SU-DHL-6 (cell line): ENCODE measurements at regions not wholly inside any gene's neighbourhood (a gene's known extent, or its start where the extent isn't known, plus 50 kb on each side); places are given as distances from the start of the nearest gene placed in this dataset.
A peak's percentile ranks its signal among the peaks of the same experiment; 100 is the strongest.

ENCODE experiments used
- H2AFZ ChIP-seq: fragments of 200-600 bp; sonication (generic); 2 replicates; pipeline ENCODE4 v1.6.1; 2014; ENCODE audit warnings: low read depth, mild to moderate bottlenecking, moderate library complexity, mixed read lengths, antibody characterized with exemption, low read length; ENCODE audit not compliant: severe bottlenecking
- H3F3A ChIP-seq: fragments of 200-600 bp; shearing (Covaris generic); 2 replicates; pipeline ENCODE4 v1.6.0; 2016; ENCODE audit warnings: antibody characterized with exemption, mild to moderate bottlenecking; ENCODE audit not compliant: insufficient read depth
- H3K27ac ChIP-seq: fragments of 200-600 bp; sonication (generic); 2 replicates; pipeline ENCODE4 v1.5.1; 2016; ENCODE audit warnings: low read depth, mild to moderate bottlenecking, low read length, moderate library complexity, mixed read lengths
- H3K27me3 ChIP-seq: fragments of 200-600 bp; sonication (generic), shearing (Covaris generic); 2 replicates; pipeline ENCODE4 v1.6.0; 2014; ENCODE audit warnings: mild to moderate bottlenecking, low read length
- H3K36me3 ChIP-seq: fragments of 200-600 bp; sonication (generic); 2 replicates; pipeline ENCODE4 v1.6.1; 2014; ENCODE audit warnings: mild to moderate bottlenecking, low read length, mixed read lengths
- H3K4me2 ChIP-seq: fragments of 300-600, 200-600 bp; shearing (Covaris generic), sonication (generic); 2 replicates; pipeline ENCODE4 v1.6.0; 2014; ENCODE audit warnings: low read length, low read depth, mild to moderate bottlenecking; ENCODE audit not compliant: poor library complexity, severe bottlenecking
- H3K4me3 ChIP-seq: fragments of 200-600 bp; sonication (generic); 2 replicates; pipeline ENCODE4 v1.5.1; 2014; ENCODE audit warnings: antibody characterized with exemption, low read length, mild to moderate bottlenecking, mixed read lengths; ENCODE audit not compliant: insufficient read depth, poor library complexity, severe bottlenecking
- H3K79me2 ChIP-seq: fragments of 200-600 bp; sonication (generic); 2 replicates; pipeline ENCODE4 v1.6.1; 2014; ENCODE audit warnings: mild to moderate bottlenecking, low read length, moderate library complexity; ENCODE audit not compliant: insufficient read depth
- H3K9ac ChIP-seq: fragments of 200-600 bp; sonication (generic); 2 replicates; pipeline ENCODE4 v1.7.0; 2014; ENCODE audit warnings: mild to moderate bottlenecking, low read length
- H3K9me2 ChIP-seq: fragments of 200-600 bp; sonication (generic); replicated peaks from 2 replicates; pipeline ENCODE4 v1.6.1; 2014; ENCODE audit warnings: low read length; ENCODE audit not compliant: insufficient read depth
- H3K9me3 ChIP-seq: fragments of 200-600 bp; sonication (generic); 2 replicates; pipeline ENCODE4 v1.6.1; 2014; ENCODE audit warnings: low read length, mixed read lengths; ENCODE audit not compliant: insufficient read depth
- H4K20me1 ChIP-seq: fragments of 200-600 bp; sonication (generic); 2 replicates; pipeline ENCODE4 v1.6.1; 2014; ENCODE audit warnings: low read depth, mild to moderate bottlenecking, antibody characterized with exemption, low read length, moderate library complexity, mixed read lengths
- CTCF ChIP-seq: fragments of 200-600 bp; sonication (generic); IDR thresholded peaks from one replicate; pipeline ENCODE4 v1.5.1; 2017; ENCODE audit warnings: antibody characterized with exemption, mild to moderate bottlenecking, low read length, moderate library complexity; ENCODE audit not compliant: insufficient read depth, poor library complexity, severe bottlenecking
- EZH2phosphoT487 ChIP-seq: fragments of 200-600 bp; sonication (generic), shearing (Covaris generic); conservative IDR thresholded peaks from 2 replicates; pipeline ENCODE4 v1.6.1; 2018; ENCODE audit warnings: mild to moderate bottlenecking, antibody characterized with exemption, low read length, moderate library complexity, mixed read lengths

GRCh38 chrX:13478740-13479451 lies 90.5 kb upstream of the EGFL6 start:
- no peaks in the 10 kb centered on the region for H3K79me2 ChIP-seq
- H3K4me3 ChIP-seq: no peak overlapping the region
- H3K9ac ChIP-seq: no peak overlapping the region
- no peak for TF ChIP-seq CTCF
- TF ChIP-seq EZH2phosphoT487: no peak
- no peaks in the 10 kb centered on the region for H3F3A ChIP-seq
- no peak overlapping the region for H2AFZ ChIP-seq
- H3K9me2 ChIP-seq: no peaks in the 10 kb centered on the region
- no peaks in the 10 kb centered on the region for H3K36me3 ChIP-seq
- no peaks in the 10 kb centered on the region for H3K9me3 ChIP-seq
- no peaks in the 10 kb centered on the region for H4K20me1 ChIP-seq
- H3K4me2 ChIP-seq: no peak overlapping the region
- H3K27me3 ChIP-seq: no peaks in the 10 kb centered on the region
- no peak overlapping the region for H3K27ac ChIP-seq

- Histone ChIP-seq H3K4me2 (no peak overlapping the region), H3F3A (no peaks in the 10 kb centered on the region), H3K9me2 (no peaks in the 10 kb centered on the region), H3K9ac (no peak overlapping the region), H3K79me2 (no peaks in the 10 kb centered on the region), H3K36me3 (no peaks in the 10 kb centered on the region), H3K9me3 (no peaks in the 10 kb centered on the region), H4K20me1 (no peaks in the 10 kb centered on the region), H3K27ac (no peak overlapping the region), H3K27me3 (no peaks in the 10 kb centered on the region), H2AFZ (no peak overlapping the region), H3K4me3 (no peak overlapping the region)
- TF ChIP-seq CTCF (no peak), EZH2phosphoT487 (no peak)
These were observed 93.0 kb upstream of the EGFL6 start for GRCh38 chrX:13476384-13476783.

- peak overlapping the region; percentile 40 for H3K9ac ChIP-seq
- H3K36me3 ChIP-seq: no peaks in the 10 kb centered on the region
- no peaks in the 10 kb centered on the region for H3F3A ChIP-seq
- no peak overlapping the region for H3K27ac ChIP-seq
- no peak for TF ChIP-seq EZH2phosphoT487
- no peak for TF ChIP-seq CTCF
- H3K79me2 ChIP-seq: no peaks in the 10 kb centered on the region
- H4K20me1 ChIP-seq: no peaks in the 10 kb centered on the region
- no peaks in the 10 kb centered on the region for H3K27me3 ChIP-seq
- H2AFZ ChIP-seq: peak overlapping the region; percentile 5
- H3K9me3 ChIP-seq: no peaks in the 10 kb centered on the region
- H3K4me2 ChIP-seq: peak overlapping the region; percentile 59
- no peaks in the 10 kb centered on the region for H3K9me2 ChIP-seq
- H3K4me3 ChIP-seq: no peak overlapping the region
These were observed 95.3 kb upstream of the EGFL6 start for GRCh38 chrX:13474164-13474516.
